ENCODE measurements at regions not wholly inside any gene's neighbourhood (a gene's known extent, or its start where the extent isn't known, plus 50 kb on each side); places are given as distances from the start of the nearest gene placed in this dataset.

GRCh38 chr11:24311974-24312373, 184.9 kb upstream of the LUZP2 start:
- ChIA-PET POLR2A (no interaction called here), CTCF (no interaction called here)
- H3K9me3 Mint-ChIP-seq = peaks cover 3% of the 10 kb centered on the region
- no peaks in the 10 kb centered on the region for H3K27me3 Mint-ChIP-seq
- DNase-seq = no peak
- H3K36me3 Mint-ChIP-seq (ENCODE audit: low read depth) = no peaks in the 10 kb centered on the region
- H3K4me1 Mint-ChIP-seq = no peaks in the 10 kb centered on the region
- H3K4me3 Mint-ChIP-seq = no peak overlapping the region
- no peak overlapping the region for H3K27ac Mint-ChIP-seq

- H3K27ac Mint-ChIP-seq = no peak overlapping the region
- ChIA-PET CTCF (no interaction called here), POLR2A (no interaction called here)
- no peak for DNase-seq
- no peaks in the 10 kb centered on the region for H3K36me3 Mint-ChIP-seq (ENCODE audit: low read depth)
- no peak overlapping the region for H3K4me3 Mint-ChIP-seq
- H3K9me3 Mint-ChIP-seq = peaks cover 3% of the 10 kb centered on the region
- no peaks in the 10 kb centered on the region for H3K27me3 Mint-ChIP-seq
- H3K4me1 Mint-ChIP-seq = no peaks in the 10 kb centered on the region
These were observed 184.2 kb upstream of the LUZP2 start for GRCh38 chr11:24312464-24313238.

GRCh38 chr11:24321229-24321628, 175.6 kb upstream of the LUZP2 start:
- no peaks in the 10 kb centered on the region for H3K36me3 Mint-ChIP-seq (ENCODE audit: low read depth)
- H3K4me1 Mint-ChIP-seq = no peaks in the 10 kb centered on the region
- no peak for DNase-seq
- POLR2A ChIA-PET = no interaction called here
- H3K27me3 Mint-ChIP-seq = no peaks in the 10 kb centered on the region
- H3K4me3 Mint-ChIP-seq = no peak overlapping the region
- no peak overlapping the region for H3K27ac Mint-ChIP-seq
- H3K9me3 Mint-ChIP-seq = peaks cover 6% of the 10 kb centered on the region
- CTCF ChIA-PET = no interaction called here

GRCh38 chr11:24324211-24324610, 172.6 kb upstream of the LUZP2 start:
- Mint-ChIP-seq H3K36me3 (ENCODE audit: low read depth) (no peaks in the 10 kb centered on the region), H3K27me3 (no peaks in the 10 kb centered on the region), H3K27ac (no peak overlapping the region), H3K9me3 (peaks cover 3% of the 10 kb centered on the region), H3K4me1 (no peaks in the 10 kb centered on the region), H3K4me3 (no peak overlapping the region)
- ChIA-PET CTCF (no interaction called here), POLR2A (no interaction called here)
- DNase-seq = no peak

GRCh38 chr11:24344222-24344621, 152.6 kb upstream of the LUZP2 start:
- no peak overlapping the region for H3K4me3 Mint-ChIP-seq
- no peaks in the 10 kb centered on the region for H3K4me1 Mint-ChIP-seq
- H3K27ac Mint-ChIP-seq = no peak overlapping the region
- DNase-seq = no peak
- no peaks in the 10 kb centered on the region for H3K36me3 Mint-ChIP-seq (ENCODE audit: low read depth)
- ChIA-PET CTCF (no interaction called here), POLR2A (no interaction called here)
- H3K9me3 Mint-ChIP-seq = peaks cover 2% of the 10 kb centered on the region
- H3K27me3 Mint-ChIP-seq = no peaks in the 10 kb centered on the region

- Mint-ChIP-seq H3K9me3 (no peaks in the 10 kb centered on the region), H3K27me3 (no peaks in the 10 kb centered on the region), H3K36me3 (ENCODE audit: low read depth) (no peaks in the 10 kb centered on the region), H3K27ac (no peak overlapping the region), H3K4me1 (no peaks in the 10 kb centered on the region), H3K4me3 (no peak overlapping the region)
- ChIA-PET POLR2A (no interaction called here), CTCF (no interaction called here)
- DNase-seq = no peak
These were observed 147.9 kb upstream of the LUZP2 start for GRCh38 chr11:24348908-24349307.

GRCh38 chr11:24351179-24351578, 145.7 kb upstream of the LUZP2 start:
- H3K36me3 Mint-ChIP-seq (ENCODE audit: low read depth) = no peaks in the 10 kb centered on the region
- no peaks in the 10 kb centered on the region for H3K27me3 Mint-ChIP-seq
- CTCF ChIA-PET = no interaction called here
- POLR2A ChIA-PET = no interaction called here
- no peak for DNase-seq
- H3K4me1 Mint-ChIP-seq = no peaks in the 10 kb centered on the region
- H3K27ac Mint-ChIP-seq = no peak overlapping the region
- no peak overlapping the region for H3K4me3 Mint-ChIP-seq
- no peaks in the 10 kb centered on the region for H3K9me3 Mint-ChIP-seq

GRCh38 chr11:24356501-24356900, 140.4 kb upstream of the LUZP2 start:
- ChIA-PET CTCF (no interaction called here), POLR2A (no interaction called here)
- no peaks in the 10 kb centered on the region for H3K4me1 Mint-ChIP-seq
- no peak overlapping the region for H3K4me3 Mint-ChIP-seq
- no peaks in the 10 kb centered on the region for H3K36me3 Mint-ChIP-seq (ENCODE audit: low read depth)
- no peaks in the 10 kb centered on the region for H3K27me3 Mint-ChIP-seq
- no peak for DNase-seq
- no peak overlapping the region for H3K27ac Mint-ChIP-seq
- H3K9me3 Mint-ChIP-seq = peaks cover 2% of the 10 kb centered on the region

GRCh38 chr11:24357620-24358410, 139.0 kb upstream of the LUZP2 start:
- CTCF ChIA-PET = interaction anchor here (0.6 kb wide), 1 partner anchor 1586 kb away, joined by 3 read pairs; no protein-coding TSS in a partner anchor
- Mint-ChIP-seq H3K9me3 (peaks cover 2% of the 10 kb centered on the region), H3K36me3 (ENCODE audit: low read depth) (no peaks in the 10 kb centered on the region), H3K27me3 (no peaks in the 10 kb centered on the region), H3K27ac (no peak overlapping the region), H3K4me1 (no peaks in the 10 kb centered on the region), H3K4me3 (no peak overlapping the region)
- POLR2A ChIA-PET = no interaction called here
- no peak for DNase-seq

GRCh38 chr11:24372491-24372890, 124.4 kb upstream of the LUZP2 start:
- H3K4me1 Mint-ChIP-seq = no peaks in the 10 kb centered on the region
- CTCF ChIA-PET = no interaction called here
- H3K36me3 Mint-ChIP-seq (ENCODE audit: low read depth) = no peaks in the 10 kb centered on the region
- POLR2A ChIA-PET = no interaction called here
- no peak for DNase-seq
- peaks cover 7% of the 10 kb centered on the region for H3K9me3 Mint-ChIP-seq
- H3K27me3 Mint-ChIP-seq = no peaks in the 10 kb centered on the region
- no peak overlapping the region for H3K27ac Mint-ChIP-seq
- H3K4me3 Mint-ChIP-seq = no peak overlapping the region

GRCh38 chr11:24373516-24373915, 123.3 kb upstream of the LUZP2 start:
- H3K4me3 Mint-ChIP-seq = no peak overlapping the region
- H3K9me3 Mint-ChIP-seq = peaks cover 8% of the 10 kb centered on the region
- H3K4me1 Mint-ChIP-seq = no peaks in the 10 kb centered on the region
- ChIA-PET POLR2A (no interaction called here), CTCF (interaction anchor here (0.7 kb wide), 1 partner anchor 851 kb away, joined by 3 read pairs; no protein-coding TSS in a partner anchor)
- H3K27ac Mint-ChIP-seq = no peak overlapping the region
- no peaks in the 10 kb centered on the region for H3K27me3 Mint-ChIP-seq
- no peak for DNase-seq
- H3K36me3 Mint-ChIP-seq (ENCODE audit: low read depth) = no peaks in the 10 kb centered on the region

GRCh38 chr11:24375351-24375750, 121.5 kb upstream of the LUZP2 start:
- Mint-ChIP-seq H3K4me1 (no peaks in the 10 kb centered on the region), H3K27me3 (no peaks in the 10 kb centered on the region), H3K9me3 (peaks cover 10% of the 10 kb centered on the region), H3K27ac (no peak overlapping the region), H3K36me3 (ENCODE audit: low read depth) (no peaks in the 10 kb centered on the region), H3K4me3 (no peak overlapping the region)
- CTCF ChIA-PET = no interaction called here
- POLR2A ChIA-PET = no interaction called here
- no peak for DNase-seq

GRCh38 chr11:24375931-24376330, 120.9 kb upstream of the LUZP2 start:
- CTCF ChIA-PET = no interaction called here
- no peak overlapping the region for H3K4me3 Mint-ChIP-seq
- peaks cover 11% of the 10 kb centered on the region for H3K9me3 Mint-ChIP-seq
- no peaks in the 10 kb centered on the region for H3K4me1 Mint-ChIP-seq
- no peaks in the 10 kb centered on the region for H3K27me3 Mint-ChIP-seq
- H3K27ac Mint-ChIP-seq = no peak overlapping the region
- POLR2A ChIA-PET = no interaction called here
- no peaks in the 10 kb centered on the region for H3K36me3 Mint-ChIP-seq (ENCODE audit: low read depth)
- no peak for DNase-seq

GRCh38 chr11:24383137-24383536, 113.7 kb upstream of the LUZP2 start:
- no peak overlapping the region for H3K4me3 Mint-ChIP-seq
- no peaks in the 10 kb centered on the region for H3K4me1 Mint-ChIP-seq
- CTCF ChIA-PET = no interaction called here
- H3K36me3 Mint-ChIP-seq (ENCODE audit: low read depth) = no peaks in the 10 kb centered on the region
- H3K27me3 Mint-ChIP-seq = no peaks in the 10 kb centered on the region
- H3K9me3 Mint-ChIP-seq = peaks cover 5% of the 10 kb centered on the region
- POLR2A ChIA-PET = no interaction called here
- no peak for DNase-seq
- no peak overlapping the region for H3K27ac Mint-ChIP-seq
